ENCODE measurements at regions not wholly inside any gene's neighbourhood (a gene's known extent, or its start where the extent isn't known, plus 50 kb on each side); places are given as distances from the start of the nearest gene placed in this dataset.
"Not testable (repeated sequence)": the region's sequence is repeated elsewhere in the genome, so short reads cannot be mapped to it uniquely, and the experiment has no call there.

- DNase-seq = no peak
Measured at GRCh38 chr15:39230205-39230907, 350.5 kb upstream of the THBS1 start.

GRCh38 chr15:39230908-39231285 lies 350.0 kb upstream of the THBS1 start:
- no peak for DNase-seq

GRCh38 chr15:39232512-39232911 lies 348.4 kb upstream of the THBS1 start:
- DNase-seq = peak; percentile 64

- DNase-seq = no peak
Measured at GRCh38 chr15:39235084-39235795, 345.6 kb upstream of the THBS1 start.

GRCh38 chr15:39236375-39236774 lies 344.5 kb upstream of the THBS1 start:
- DNase-seq = no peak

GRCh38 chr15:39238443-39238842 lies 342.4 kb upstream of the THBS1 start:
- no peak for DNase-seq

GRCh38 chr15:39239562-39239961 lies 341.3 kb upstream of the THBS1 start:
- no peak for DNase-seq

GRCh38 chr15:39242345-39242744 lies 338.5 kb upstream of the THBS1 start:
- DNase-seq = no peak

GRCh38 chr15:39243396-39243795 lies 337.5 kb upstream of the THBS1 start:
- DNase-seq = no peak

- no peak for DNase-seq
Measured at GRCh38 chr15:39244776-39245175, 336.1 kb upstream of the THBS1 start.

- DNase-seq = no peak
Measured at GRCh38 chr15:39246523-39246922, 334.4 kb upstream of the THBS1 start.

GRCh38 chr15:39247574-39247973 lies 333.3 kb upstream of the THBS1 start:
- no peak for DNase-seq

GRCh38 chr15:39248204-39248603 lies 332.7 kb upstream of the THBS1 start:
- peak; percentile 29 for DNase-seq

GRCh38 chr15:39250001-39250400 lies 330.9 kb upstream of the THBS1 start:
- no peak for DNase-seq

GRCh38 chr15:39250460-39251186 lies 330.3 kb upstream of the THBS1 start:
- no peak for DNase-seq

GRCh38 chr15:39251413-39252133 lies 329.3 kb upstream of the THBS1 start:
- no peak for DNase-seq

- no peak for DNase-seq
Measured at GRCh38 chr15:39252134-39252470, 328.8 kb upstream of the THBS1 start.

- DNase-seq = no peak
Measured at GRCh38 chr15:39253552-39253951, 327.3 kb upstream of the THBS1 start.

GRCh38 chr15:39254181-39254580 lies 326.7 kb upstream of the THBS1 start:
- DNase-seq = no peak

- no peak for DNase-seq
Measured at GRCh38 chr15:39255760-39256159, 325.1 kb upstream of the THBS1 start.

- DNase-seq = no peak
Measured at GRCh38 chr15:39260391-39260790, 320.5 kb upstream of the THBS1 start.

- no peak for DNase-seq
Measured at GRCh38 chr15:39260791-39261190, 320.1 kb upstream of the THBS1 start.

- not testable (repeated sequence) for DNase-seq
Measured at GRCh38 chr15:39261397-39262183, 319.3 kb upstream of the THBS1 start.

Measured in T1000 (cell line).